PC-9 (cell line): ENCODE measurements at regions not wholly inside any gene's neighbourhood (a gene's known extent, or its start where the extent isn't known, plus 50 kb on each side); places are given as distances from the start of the nearest gene placed in this dataset.

Experiments
- BruUV-seq: library from RNA; stranded (reverse); fragments of 400-500 nt; replicated peaks from 2 replicates; lab custom pipeline; 2021; lab: Mats Ljungman, UMichigan
- CTCF ChIA-PET: fragments of 300-600 bp; sonication (Branson Sonifier 250); formaldehyde crosslinking; loops from one replicate; lab custom pipeline; 2022; ENCODE audit warnings: antibody characterized with exemption; lab: Charles Lee
- POLR2A ChIA-PET: fragments of 300-600 bp; sonication (Branson Sonifier 250); formaldehyde crosslinking; loops from one replicate; lab custom pipeline; 2022; ENCODE audit warnings: antibody characterized with exemption; ENCODE audit not compliant: unreplicated experiment; lab: Charles Lee
- DNase-seq, 2 experiments: peaks; one replicate each; pipeline versions ENCODE4 v3.0.0 to v3.0.0-alpha.2; 2015 to 2022; ENCODE audit warnings: mixed read lengths in 1 of 2
- H2AFZ ChIP-seq: fragments of 200-600 bp; sonication (generic); 2 replicates; pipeline ENCODE4 v1.8.1; 2017; ENCODE audit warnings: antibody characterized with exemption
- H3F3A ChIP-seq: fragments of 200-600 bp; sonication (generic); 2 replicates; pipeline ENCODE4 v1.8.1; 2017; ENCODE audit warnings: antibody characterized with exemption, mild to moderate bottlenecking, low read depth; ENCODE audit not compliant: insufficient read depth
- H3K27ac ChIP-seq: fragments of 200-600 bp; sonication (generic); 2 replicates; pipeline ENCODE4 v1.6.1; 2016; ENCODE audit warnings: mixed run types
- H3K27me3 ChIP-seq: fragments of 200-600 bp; sonication (generic); 2 replicates; pipeline ENCODE4 v1.6.1; 2016; ENCODE audit warnings: low read depth, mixed run types; ENCODE audit not compliant: insufficient read depth
- H3K36me3 ChIP-seq: fragments of 200-600 bp; sonication (generic); 2 replicates; pipeline ENCODE4 v1.6.1; 2016; ENCODE audit warnings: low read depth, mixed run types
- H3K4me1 ChIP-seq: fragments of 200-600 bp; sonication (generic); replicated peaks from 2 replicates; pipeline ENCODE4 v1.6.1; 2016; ENCODE audit warnings: mixed run types; ENCODE audit not compliant: insufficient read depth
- H3K4me2 ChIP-seq: fragments of 200-600 bp; sonication (generic); 2 replicates; pipeline ENCODE4 v1.6.1; 2017; ENCODE audit warnings: mixed run types
- H3K4me3 ChIP-seq: fragments of 200-600 bp; sonication (generic); 2 replicates; pipeline ENCODE4 v1.6.1; 2016; ENCODE audit warnings: mixed run types
- H3K79me2 ChIP-seq: fragments of 200-600 bp; sonication (generic); 2 replicates; pipeline ENCODE4 v1.6.1; 2017; ENCODE audit warnings: low read depth, mixed run types
- H3K9me2 ChIP-seq: fragments of 200-600 bp; sonication (generic); 2 replicates; pipeline ENCODE4 v1.8.1; 2017; ENCODE audit warnings: mild to moderate bottlenecking; ENCODE audit not compliant: insufficient read depth
- H3K9me3 ChIP-seq: fragments of 200-600 bp; sonication (generic); 2 replicates; pipeline ENCODE4 v1.8.1; 2016; ENCODE audit warnings: low read depth; ENCODE audit not compliant: insufficient read depth
- H4K20me1 ChIP-seq: fragments of 200-600 bp; sonication (generic); 2 replicates; pipeline ENCODE4 v1.8.1; 2017; ENCODE audit not compliant: insufficient read depth
- EZH2 ChIP-seq: fragments of 200-600 bp; sonication (generic); IDR thresholded peaks from 2 replicates; pipeline ENCODE4 v1.8.0; 2017; ENCODE audit warnings: antibody characterized with exemption, low read depth
- intact Hi-C: fragments of 100-400 bp; cut with micrococcal nuclease; formaldehyde crosslinking; loops from one replicate; pipeline ENCODE4 v1.10.0; 2022; ENCODE audit not compliant: unreplicated experiment
- TF ChIP-seq, protein P1 (sequence below): fragments of 200-600 bp; sonication (generic); conservative IDR thresholded peaks from 2 replicates; pipeline ENCODE4 v1.6.1; 2017; ENCODE audit warnings: mixed run types, antibody characterized with exemption, mild to moderate bottlenecking, moderate library complexity

- Histone ChIP-seq H3K9me2 (no peaks in the 10 kb centered on the region), H3K4me3 (no peak overlapping the region), H3F3A (no peaks in the 10 kb centered on the region), H3K36me3 (no peaks in the 10 kb centered on the region), H3K4me2 (no peak overlapping the region), H3K9me3 (no peaks in the 10 kb centered on the region), H2AFZ (no peak overlapping the region), H3K79me2 (no peaks in the 10 kb centered on the region), H3K4me1 (no peaks in the 10 kb centered on the region), H3K27ac (no peak overlapping the region), H4K20me1 (no peaks in the 10 kb centered on the region), H3K27me3 (no peaks in the 10 kb centered on the region)
- TF ChIP-seq EZH2, result no peak
- TF ChIP-seq, protein P1, sequence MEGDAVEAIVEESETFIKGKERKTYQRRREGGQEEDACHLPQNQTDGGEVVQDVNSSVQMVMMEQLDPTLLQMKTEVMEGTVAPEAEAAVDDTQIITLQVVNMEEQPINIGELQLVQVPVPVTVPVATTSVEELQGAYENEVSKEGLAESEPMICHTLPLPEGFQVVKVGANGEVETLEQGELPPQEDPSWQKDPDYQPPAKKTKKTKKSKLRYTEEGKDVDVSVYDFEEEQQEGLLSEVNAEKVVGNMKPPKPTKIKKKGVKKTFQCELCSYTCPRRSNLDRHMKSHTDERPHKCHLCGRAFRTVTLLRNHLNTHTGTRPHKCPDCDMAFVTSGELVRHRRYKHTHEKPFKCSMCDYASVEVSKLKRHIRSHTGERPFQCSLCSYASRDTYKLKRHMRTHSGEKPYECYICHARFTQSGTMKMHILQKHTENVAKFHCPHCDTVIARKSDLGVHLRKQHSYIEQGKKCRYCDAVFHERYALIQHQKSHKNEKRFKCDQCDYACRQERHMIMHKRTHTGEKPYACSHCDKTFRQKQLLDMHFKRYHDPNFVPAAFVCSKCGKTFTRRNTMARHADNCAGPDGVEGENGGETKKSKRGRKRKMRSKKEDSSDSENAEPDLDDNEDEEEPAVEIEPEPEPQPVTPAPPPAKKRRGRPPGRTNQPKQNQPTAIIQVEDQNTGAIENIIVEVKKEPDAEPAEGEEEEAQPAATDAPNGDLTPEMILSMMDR, result no peak
- ChIA-PET CTCF (no interaction called here), POLR2A (no interaction called here)
- no TSS peak for BruUV-seq
- intact Hi-C loops, result no loop called here
- DNase-seq, result no peak
Measured at GRCh38 chr5:29169886-29170285, 2023.6 kb upstream of the CDH6 start.

DNA sequence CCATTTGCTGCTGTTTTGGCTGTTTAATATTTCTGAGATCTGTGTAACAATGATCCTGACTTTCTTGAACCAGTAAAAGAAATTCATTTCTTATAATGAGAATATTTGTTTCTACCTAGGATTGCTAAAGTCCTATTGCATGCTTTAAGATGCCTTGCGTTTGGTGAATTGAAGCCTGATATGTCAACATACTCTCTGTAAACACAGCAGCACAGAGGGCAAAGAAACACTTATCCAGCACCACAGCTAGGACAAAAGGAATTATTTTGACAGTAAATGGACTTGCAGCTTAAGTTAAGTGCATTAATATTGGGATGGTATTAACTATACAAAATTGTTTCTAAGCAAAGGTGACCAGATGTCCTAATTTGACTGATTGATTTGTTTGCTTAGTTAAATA, 2031.2 kb upstream of the CDH6 start:
- intact Hi-C loops, result no loop called here
- H3K9me3 ChIP-seq, result no peaks in the 10 kb centered on the region
- no peak for TF ChIP-seq EZH2
- TF ChIP-seq, protein P1, result no peak
- no peak overlapping the region for H3K4me2 ChIP-seq
- no peaks in the 10 kb centered on the region for H3K9me2 ChIP-seq
- no peak for DNase-seq
- ChIA-PET CTCF (no interaction called here), POLR2A (no interaction called here)
- no peaks in the 10 kb centered on the region for H3K36me3 ChIP-seq
- no peak overlapping the region for H3K27ac ChIP-seq
- no peak overlapping the region for H3K4me3 ChIP-seq
- H2AFZ ChIP-seq, result no peak overlapping the region
- H3K79me2 ChIP-seq, result no peaks in the 10 kb centered on the region
- no peaks in the 10 kb centered on the region for H3K27me3 ChIP-seq
- H3K4me1 ChIP-seq, result no peaks in the 10 kb centered on the region
- H4K20me1 ChIP-seq, result no peaks in the 10 kb centered on the region
- no peaks in the 10 kb centered on the region for H3F3A ChIP-seq
- BruUV-seq, result no TSS peak

GRCh38 chr5:29161399-29162291, 2031.8 kb upstream of the CDH6 start:
- POLR2A ChIA-PET, result no interaction called here
- no TSS peak for BruUV-seq
- DNase-seq, result no peak
- H3K27ac ChIP-seq, result no peak overlapping the region
- H3K9me3 ChIP-seq, result no peaks in the 10 kb centered on the region
- no peaks in the 10 kb centered on the region for H3K36me3 ChIP-seq
- H3K4me1 ChIP-seq, result no peaks in the 10 kb centered on the region
- H2AFZ ChIP-seq, result no peak overlapping the region
- H3K9me2 ChIP-seq, result no peaks in the 10 kb centered on the region
- CTCF ChIA-PET, result no interaction called here
- H3K4me3 ChIP-seq, result no peak overlapping the region
- no peaks in the 10 kb centered on the region for H3K79me2 ChIP-seq
- H3K4me2 ChIP-seq, result no peak overlapping the region
- TF ChIP-seq, protein P1, result no peak
- TF ChIP-seq EZH2, result no peak
- H3F3A ChIP-seq, result no peaks in the 10 kb centered on the region
- H4K20me1 ChIP-seq, result no peaks in the 10 kb centered on the region
- intact Hi-C loops, result no loop called here
- H3K27me3 ChIP-seq, result no peaks in the 10 kb centered on the region
